ENCODE measurements at regions not wholly inside any gene's neighbourhood (a gene's known extent, or its start where the extent isn't known, plus 50 kb on each side); places are given as distances from the start of the nearest gene placed in this dataset.

DNA sequence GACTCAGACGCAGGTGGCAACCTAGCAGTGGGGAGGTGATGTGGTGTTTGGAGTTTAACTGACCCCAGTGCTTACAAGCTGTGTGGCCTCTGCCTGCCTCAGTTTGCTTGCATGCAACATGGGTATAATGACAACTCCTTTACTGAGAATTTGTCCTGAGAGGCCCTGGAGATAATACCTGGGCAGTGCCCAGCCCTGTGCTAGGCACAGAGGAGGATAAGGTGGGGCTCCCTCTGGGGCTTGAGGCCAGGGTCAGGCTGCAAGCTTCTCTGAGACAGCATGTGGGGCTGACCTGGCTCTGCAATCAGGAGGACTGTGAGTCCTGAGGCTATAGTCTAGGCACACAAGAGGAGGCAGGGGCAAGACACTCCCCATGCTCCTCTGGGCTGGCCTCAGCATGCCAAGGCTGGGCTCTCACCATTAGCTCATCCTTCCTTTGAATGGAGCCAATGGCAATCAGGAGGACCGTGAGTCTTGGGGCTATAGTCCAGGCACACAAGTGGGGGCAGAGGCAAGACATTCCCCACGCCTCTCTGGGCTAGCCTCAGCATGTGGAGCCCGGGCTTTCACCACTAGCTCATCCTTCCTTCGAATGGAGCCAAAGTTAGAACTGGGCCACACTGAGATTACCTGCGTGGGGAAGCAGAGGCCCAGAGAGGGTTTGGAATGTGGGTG, 147.9 kb downstream of the RPS24 start:
- ATAC-seq (no peak), DNase-seq (no peak)
- WGBS, 3 donors: 87 to 94% (median 90%) methylated on average over 6 of the region's 6 CpGs
- Histone ChIP-seq H3K9me3 (no peaks in the 10 kb centered on the region), H3K4me1 (no peaks in the 10 kb centered on the region), H3K4me3 (no peak overlapping the region), H3K36me3 (ENCODE audit: insufficient read depth in 1 of 2, low read depth in 1 of 2) (no peaks in the 10 kb centered on the region), H3K27me3 (ENCODE audit: insufficient read depth in 3 of 3, low read length in 2 of 3) (peaks cover 0 to 10% (median 7%) of the 10 kb centered on the region in 3 donors), H3K27ac (no peak overlapping the region)
- TF ChIP-seq, protein P1, sequence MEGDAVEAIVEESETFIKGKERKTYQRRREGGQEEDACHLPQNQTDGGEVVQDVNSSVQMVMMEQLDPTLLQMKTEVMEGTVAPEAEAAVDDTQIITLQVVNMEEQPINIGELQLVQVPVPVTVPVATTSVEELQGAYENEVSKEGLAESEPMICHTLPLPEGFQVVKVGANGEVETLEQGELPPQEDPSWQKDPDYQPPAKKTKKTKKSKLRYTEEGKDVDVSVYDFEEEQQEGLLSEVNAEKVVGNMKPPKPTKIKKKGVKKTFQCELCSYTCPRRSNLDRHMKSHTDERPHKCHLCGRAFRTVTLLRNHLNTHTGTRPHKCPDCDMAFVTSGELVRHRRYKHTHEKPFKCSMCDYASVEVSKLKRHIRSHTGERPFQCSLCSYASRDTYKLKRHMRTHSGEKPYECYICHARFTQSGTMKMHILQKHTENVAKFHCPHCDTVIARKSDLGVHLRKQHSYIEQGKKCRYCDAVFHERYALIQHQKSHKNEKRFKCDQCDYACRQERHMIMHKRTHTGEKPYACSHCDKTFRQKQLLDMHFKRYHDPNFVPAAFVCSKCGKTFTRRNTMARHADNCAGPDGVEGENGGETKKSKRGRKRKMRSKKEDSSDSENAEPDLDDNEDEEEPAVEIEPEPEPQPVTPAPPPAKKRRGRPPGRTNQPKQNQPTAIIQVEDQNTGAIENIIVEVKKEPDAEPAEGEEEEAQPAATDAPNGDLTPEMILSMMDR (IDR thresholded peaks at IDR 0.05): no peak
- intact Hi-C loops (cut with DNase I): no loop called here

DNA sequence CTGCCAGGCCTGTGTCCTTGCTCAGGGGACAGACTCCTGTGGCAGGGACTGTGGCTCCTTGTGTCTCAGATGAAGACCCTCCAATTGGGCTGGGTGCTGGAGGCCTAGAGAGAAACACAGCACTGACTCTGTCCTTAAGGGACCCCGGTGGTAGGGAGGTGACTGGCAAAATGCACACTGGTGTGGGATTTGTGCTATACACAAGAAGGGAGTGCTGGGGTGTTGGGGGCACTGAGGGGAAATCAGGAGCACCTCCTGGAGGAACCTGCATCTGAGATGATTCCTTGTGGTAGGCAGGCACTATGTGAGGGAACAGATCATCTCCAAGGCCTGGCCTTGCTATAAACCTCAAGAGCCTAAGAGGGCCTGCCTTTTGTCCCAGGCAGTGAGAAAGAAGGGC, 149.2 kb downstream of the RPS24 start:
- H3K36me3 ChIP-seq (ENCODE audit: insufficient read depth in 1 of 2, low read depth in 1 of 2): no peaks in the 10 kb centered on the region
- no peak for DNase-seq
- no peaks in the 10 kb centered on the region for H3K9me3 ChIP-seq
- peaks cover 0 to 8% (median 1%) of the 10 kb centered on the region in 3 donors for H3K27me3 ChIP-seq (ENCODE audit: insufficient read depth in 3 of 3, low read length in 2 of 3)
- TF ChIP-seq, protein P1 (IDR thresholded peaks at IDR 0.05): no peak
- intact Hi-C loops (cut with DNase I): no loop called here
- no peaks in the 10 kb centered on the region for H3K4me1 ChIP-seq
- H3K4me3 ChIP-seq: no peak overlapping the region
- WGBS, 3 donors: 88 to 100% (median 94%) methylated on average over 1 of the region's 1 CpG
- ATAC-seq: no peak
- H3K27ac ChIP-seq: no peak overlapping the region

DNA sequence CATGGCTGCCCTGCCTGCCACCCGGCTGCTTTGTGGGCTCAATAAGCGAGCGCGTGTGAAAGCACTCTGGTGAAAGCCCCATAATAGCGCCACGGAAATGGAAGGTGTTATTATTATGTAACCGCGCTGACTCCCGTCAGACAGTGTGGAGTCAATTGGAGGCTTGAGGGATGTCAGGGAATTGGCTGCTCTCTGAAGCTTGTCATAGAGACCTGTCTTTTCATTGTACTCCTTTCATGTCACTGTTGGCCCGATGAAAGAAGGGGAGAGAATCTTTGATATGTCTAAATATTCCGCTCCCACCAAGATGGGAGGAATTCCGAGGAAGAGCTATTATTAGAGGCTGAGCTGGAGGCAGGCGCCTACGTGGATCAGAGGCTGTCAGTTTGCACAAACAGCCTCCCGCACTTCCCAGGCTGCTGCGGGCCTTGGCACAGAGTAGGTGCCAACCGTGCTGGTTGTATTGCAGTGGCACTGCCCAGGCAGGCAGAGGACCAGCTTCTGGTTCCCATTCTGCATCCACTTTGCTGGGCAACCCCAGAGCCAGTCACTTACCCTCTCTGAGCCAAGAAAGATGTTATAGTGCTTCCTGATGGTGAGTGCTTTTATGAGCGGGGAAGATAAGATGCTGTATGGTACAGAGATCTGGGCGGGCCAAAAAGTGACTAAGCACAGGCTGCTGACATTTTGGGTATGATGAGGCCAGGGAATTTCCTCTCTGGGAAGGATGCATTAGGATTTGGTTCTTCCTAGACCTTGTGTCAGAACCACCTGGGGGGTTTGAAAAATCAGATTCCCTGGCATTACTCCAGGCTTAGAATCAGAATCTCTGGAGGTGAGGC, 151.4 kb downstream of the RPS24 start:
- DNase-seq (no peak), ATAC-seq (no peak)
- Histone ChIP-seq H3K27me3 (ENCODE audit: insufficient read depth in 3 of 3, low read length in 2 of 3) (no peaks in the 10 kb centered on the region), H3K4me3 (no peak overlapping the region), H3K9me3 (no peaks in the 10 kb centered on the region), H3K36me3 (ENCODE audit: insufficient read depth in 1 of 2, low read depth in 1 of 2) (no peaks in the 10 kb centered on the region), H3K4me1 (no peaks in the 10 kb centered on the region), H3K27ac (no peak overlapping the region)
- 84 to 91% (median 89%) methylated on average over 19 of the region's 19 CpGs for WGBS, 3 donors
- TF ChIP-seq, protein P1 (IDR thresholded peaks at IDR 0.05): no peak
- intact Hi-C loops (cut with DNase I): no loop called here

GRCh38 chr10:78185693-78186055, 152.0 kb downstream of the RPS24 start:
- H3K4me1 ChIP-seq: no peaks in the 10 kb centered on the region
- no peaks in the 10 kb centered on the region for H3K27me3 ChIP-seq (ENCODE audit: insufficient read depth in 3 of 3, low read length in 2 of 3)
- TF ChIP-seq, protein P1 (IDR thresholded peaks at IDR 0.05): no peak
- ATAC-seq: peak in 1 of 4 donors; percentile 14
- no peak overlapping the region for H3K4me3 ChIP-seq
- no peaks in the 10 kb centered on the region for H3K9me3 ChIP-seq
- no peak overlapping the region for H3K27ac ChIP-seq
- 66 to 74% (median 68%) methylated on average over 2 of the region's 2 CpGs for WGBS, 3 donors
- intact Hi-C loops (cut with DNase I): no loop called here
- no peaks in the 10 kb centered on the region for H3K36me3 ChIP-seq (ENCODE audit: insufficient read depth in 1 of 2, low read depth in 1 of 2)
- no peak for DNase-seq
